IPS-15b (cell line): ENCODE measurements at regions not wholly inside any gene's neighbourhood (a gene's known extent, or its start where the extent isn't known, plus 50 kb on each side); places are given as distances from the start of the nearest gene placed in this dataset.

Source experiments
- H3K27me3 ChIP-seq: one replicate; pipeline ENCODE4 v1.6.1; 2013; ENCODE audit warnings: low read length; ENCODE audit not compliant: control insufficient read depth, insufficient read depth
- H3K36me3 ChIP-seq: one replicate; pipeline ENCODE4 v1.6.1; 2013; ENCODE audit warnings: low read length; ENCODE audit not compliant: control insufficient read depth, insufficient read depth
- H3K4me1 ChIP-seq: one replicate; pipeline ENCODE4 v1.6.1; 2013; ENCODE audit warnings: mild to moderate bottlenecking, low read length; ENCODE audit not compliant: control insufficient read depth, insufficient read depth
- H3K4me3 ChIP-seq: one replicate; pipeline ENCODE4 v1.5.1; 2013; ENCODE audit warnings: low read depth, low read length
- H3K9ac ChIP-seq: one replicate; pipeline ENCODE4 v1.6.1; 2013; ENCODE audit warnings: low read depth, mild to moderate bottlenecking, low read length
- H3K9me3 ChIP-seq: one replicate; pipeline ENCODE4 v1.6.1; 2013; ENCODE audit warnings: mild to moderate bottlenecking, low read length; ENCODE audit not compliant: control insufficient read depth, insufficient read depth

DNA sequence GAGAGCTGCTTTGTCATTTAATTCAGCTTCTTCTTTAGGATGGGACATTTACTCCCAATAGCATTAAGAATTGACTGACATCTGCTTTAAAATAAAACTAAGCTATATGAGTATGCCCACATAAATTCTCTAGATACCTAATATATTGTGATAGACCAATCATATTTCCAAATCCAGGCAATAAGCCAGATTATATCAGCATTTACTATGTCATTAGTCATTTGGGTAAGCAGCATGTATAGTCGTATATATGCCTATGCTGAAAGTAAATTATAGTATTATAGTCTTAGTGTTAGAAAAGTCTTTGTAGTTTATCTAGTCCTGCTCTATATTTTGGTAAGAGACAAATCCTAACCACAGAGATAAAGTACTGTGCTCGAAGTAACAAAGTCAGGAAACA lies 958.1 kb downstream of the KCNJ2 start:
- Histone ChIP-seq H3K9me3 (no peaks in the 10 kb centered on the region), H3K27me3 (no peaks in the 10 kb centered on the region), H3K4me3 (no peak overlapping the region), H3K36me3 (no peaks in the 10 kb centered on the region), H3K9ac (no peak overlapping the region), H3K4me1 (no peaks in the 10 kb centered on the region)

DNA sequence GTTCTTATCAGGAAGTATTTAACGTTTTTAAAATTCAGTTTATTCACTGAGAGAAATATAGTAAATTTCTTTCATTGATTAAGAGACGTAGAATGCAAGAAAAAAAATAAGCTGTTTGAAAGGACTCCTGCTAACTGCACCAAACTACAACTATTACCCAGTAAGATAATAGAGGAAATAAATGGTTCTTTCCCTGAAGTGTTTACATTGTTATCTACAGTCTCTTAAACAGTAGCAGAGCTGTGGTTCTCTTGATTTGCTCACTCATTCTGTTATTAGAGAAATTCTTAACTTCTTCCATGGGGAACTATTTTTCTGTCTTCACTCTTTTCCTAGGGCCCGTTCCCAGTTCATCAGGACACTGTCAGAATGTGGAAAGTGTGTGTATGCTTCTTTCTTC lies 973.0 kb downstream of the KCNJ2 start:
- Histone ChIP-seq H3K27me3 (no peaks in the 10 kb centered on the region), H3K36me3 (no peaks in the 10 kb centered on the region), H3K9ac (no peak overlapping the region), H3K4me3 (no peak overlapping the region), H3K4me1 (no peaks in the 10 kb centered on the region), H3K9me3 (no peaks in the 10 kb centered on the region)

DNA sequence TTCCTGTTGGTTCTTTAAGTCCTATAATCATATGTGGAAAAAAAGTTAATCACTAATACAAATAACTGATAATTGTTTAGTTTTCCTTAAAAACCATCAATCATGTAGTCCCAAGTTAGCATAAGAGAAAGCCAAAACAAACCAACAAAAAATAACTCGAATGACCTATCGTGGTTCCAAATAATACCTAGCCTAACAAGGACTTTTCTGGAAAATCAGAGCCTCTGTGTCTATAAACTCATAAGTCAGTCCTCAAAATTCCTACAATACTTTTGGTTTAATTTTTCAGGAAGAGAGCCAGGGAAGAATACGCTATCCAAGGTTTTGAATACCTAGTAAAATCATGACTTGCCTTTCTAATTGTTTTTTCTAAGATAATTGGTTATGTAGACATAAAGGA lies 975.3 kb upstream of the SOX9 start:
- H3K36me3 ChIP-seq: no peaks in the 10 kb centered on the region
- H3K9me3 ChIP-seq: no peaks in the 10 kb centered on the region
- H3K9ac ChIP-seq: no peak overlapping the region
- H3K27me3 ChIP-seq: no peaks in the 10 kb centered on the region
- no peak overlapping the region for H3K4me3 ChIP-seq
- no peaks in the 10 kb centered on the region for H3K4me1 ChIP-seq

DNA sequence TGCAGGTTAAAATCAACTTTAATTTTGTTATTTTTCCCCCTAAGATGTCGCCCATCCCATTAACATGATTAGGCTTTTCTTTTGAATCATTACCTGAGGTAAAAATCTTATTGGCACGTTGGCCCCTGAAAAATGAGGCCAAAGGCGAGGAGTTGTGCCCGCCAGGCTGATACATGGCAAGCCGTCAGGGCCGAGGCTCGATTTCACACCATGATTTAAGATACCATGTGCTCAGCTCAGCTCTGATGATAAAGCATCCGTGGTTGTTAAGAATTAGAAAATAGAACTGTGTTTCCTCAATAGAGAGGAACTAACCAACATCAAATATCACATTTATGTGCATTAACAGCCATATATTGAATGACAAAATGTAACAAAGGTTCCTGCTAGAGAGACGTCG lies 972.9 kb upstream of the SOX9 start:
- Histone ChIP-seq H3K27me3 (no peaks in the 10 kb centered on the region), H3K36me3 (no peaks in the 10 kb centered on the region), H3K4me1 (no peaks in the 10 kb centered on the region), H3K9ac (no peak overlapping the region), H3K9me3 (no peaks in the 10 kb centered on the region), H3K4me3 (no peak overlapping the region)

DNA sequence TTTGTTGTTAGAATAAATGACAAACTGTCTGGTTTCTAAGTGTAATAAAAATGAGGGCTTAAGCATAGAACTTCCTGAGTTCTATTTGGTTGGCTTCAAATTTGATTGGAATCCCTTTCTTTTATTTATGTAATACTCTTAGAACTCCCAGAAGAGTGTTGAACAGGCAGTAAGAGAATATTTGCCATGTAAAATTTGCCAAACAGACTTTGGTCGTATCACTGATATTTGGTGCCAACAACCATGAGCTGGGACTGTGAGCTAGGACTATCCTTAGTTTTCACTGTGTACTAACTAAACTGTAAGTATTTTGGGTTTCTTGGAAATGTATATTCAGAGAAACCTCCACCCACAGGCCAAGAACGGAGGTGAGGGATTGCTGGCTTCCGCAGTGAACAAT lies 971.2 kb upstream of the SOX9 start:
- no peaks in the 10 kb centered on the region for H3K27me3 ChIP-seq
- no peak overlapping the region for H3K4me3 ChIP-seq

DNA sequence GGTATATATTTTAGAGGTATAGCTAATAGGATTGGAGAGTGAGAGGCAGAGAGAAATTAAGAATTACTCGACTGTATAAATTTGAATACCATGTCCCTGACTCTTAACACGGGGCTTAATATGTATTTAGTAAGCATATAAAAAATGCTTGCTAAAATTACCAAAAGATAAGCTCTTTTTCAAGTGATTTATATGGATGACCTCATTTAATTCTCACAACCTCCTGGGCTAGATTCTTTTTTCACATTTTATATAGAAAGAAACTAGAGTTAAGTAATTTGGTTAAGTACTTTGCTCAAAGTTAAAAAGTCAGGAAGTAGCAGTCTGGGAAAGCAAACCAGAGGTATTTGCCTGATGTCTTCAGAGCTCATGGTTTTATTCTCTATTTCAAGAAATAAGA lies 963.5 kb upstream of the SOX9 start:
- no peaks in the 10 kb centered on the region for H3K27me3 ChIP-seq
- H3K9ac ChIP-seq: no peak overlapping the region
- no peaks in the 10 kb centered on the region for H3K9me3 ChIP-seq
- H3K36me3 ChIP-seq: no peaks in the 10 kb centered on the region
- H3K4me3 ChIP-seq: no peak overlapping the region
- no peaks in the 10 kb centered on the region for H3K4me1 ChIP-seq

More for the DNA sequence above, 971.2 kb upstream of the SOX9 start:
- Histone ChIP-seq H3K9me3 (no peaks in the 10 kb centered on the region), H3K9ac (no peak overlapping the region), H3K4me1 (no peaks in the 10 kb centered on the region), H3K36me3 (no peaks in the 10 kb centered on the region)

DNA sequence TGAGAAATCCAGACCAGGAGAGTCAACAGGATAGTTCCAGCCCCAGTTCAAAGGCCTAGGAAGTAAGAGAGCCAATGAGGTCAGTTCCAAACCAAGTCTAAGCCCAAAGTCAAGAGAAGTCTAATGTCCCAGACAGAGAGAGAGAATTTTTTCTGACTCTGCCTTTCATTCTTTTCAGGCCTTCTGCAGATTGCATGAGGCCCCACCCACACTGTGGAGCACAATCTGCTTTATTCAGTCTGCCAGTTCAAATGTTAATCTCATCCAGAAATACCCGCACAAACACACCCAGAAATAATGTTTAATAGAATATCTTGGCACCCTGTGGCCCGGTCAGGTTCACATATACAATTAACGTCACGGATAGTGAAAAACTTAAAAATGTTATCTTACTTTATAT lies 962.4 kb upstream of the SOX9 start:
- Histone ChIP-seq H3K9ac (no peak overlapping the region), H3K4me1 (no peaks in the 10 kb centered on the region), H3K4me3 (no peak overlapping the region)

DNA sequence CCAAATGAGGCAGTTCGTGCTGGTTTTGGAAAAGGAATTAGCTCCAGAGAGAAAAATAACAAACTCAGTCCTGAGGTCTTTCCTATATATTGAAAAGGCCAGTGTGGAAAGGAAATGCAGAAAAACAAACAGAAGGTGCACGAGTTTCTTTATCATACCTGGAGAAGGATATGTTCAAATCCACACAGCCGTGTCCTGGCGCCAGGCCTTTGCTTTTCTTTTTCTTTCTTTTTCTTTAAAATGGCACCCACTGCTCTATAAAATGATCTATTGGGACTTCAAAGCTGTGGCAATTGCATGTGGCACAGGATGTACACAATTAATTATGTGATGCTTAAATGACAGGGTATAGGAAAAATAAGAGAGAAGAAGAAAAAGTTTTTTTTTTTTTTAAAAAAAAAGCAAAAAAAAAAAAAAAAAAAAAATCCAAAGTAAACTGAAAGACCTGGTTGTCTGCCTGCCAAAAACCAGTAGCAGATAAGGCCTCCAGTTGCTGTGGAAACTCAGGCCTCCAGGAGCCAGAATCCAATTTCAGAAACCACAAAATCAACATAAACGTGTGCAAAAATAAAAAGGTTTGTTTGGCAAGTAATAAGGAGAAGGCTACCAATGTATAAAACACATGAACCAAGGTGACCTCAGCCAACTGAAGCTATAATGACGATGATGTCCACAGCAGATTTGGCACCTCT lies 957.6 kb upstream of the SOX9 start:
- Histone ChIP-seq H3K9ac (no peak overlapping the region), H3K27me3 (no peaks in the 10 kb centered on the region), H3K4me3 (no peak overlapping the region), H3K36me3 (no peaks in the 10 kb centered on the region), H3K9me3 (no peaks in the 10 kb centered on the region), H3K4me1 (no peaks in the 10 kb centered on the region)

More for the DNA sequence above, 962.4 kb upstream of the SOX9 start:
- Histone ChIP-seq H3K36me3 (no peaks in the 10 kb centered on the region), H3K9me3 (no peaks in the 10 kb centered on the region), H3K27me3 (no peaks in the 10 kb centered on the region)

DNA sequence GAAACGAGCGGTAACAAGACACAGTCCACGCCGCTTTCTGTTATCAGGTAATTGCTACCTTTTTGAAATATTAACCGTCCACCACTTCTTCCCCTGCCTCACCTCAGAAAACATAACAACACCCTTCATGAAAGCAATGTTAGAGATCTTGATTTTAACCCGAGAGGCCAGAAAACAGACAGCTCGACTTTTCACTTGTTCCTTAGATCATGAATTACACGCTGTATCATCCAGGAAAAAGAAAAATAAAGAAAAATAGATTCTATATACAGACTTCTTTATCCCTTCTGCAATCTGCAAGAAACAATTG lies 957.1 kb upstream of the SOX9 start:
- H3K9me3 ChIP-seq: no peaks in the 10 kb centered on the region

DNA sequence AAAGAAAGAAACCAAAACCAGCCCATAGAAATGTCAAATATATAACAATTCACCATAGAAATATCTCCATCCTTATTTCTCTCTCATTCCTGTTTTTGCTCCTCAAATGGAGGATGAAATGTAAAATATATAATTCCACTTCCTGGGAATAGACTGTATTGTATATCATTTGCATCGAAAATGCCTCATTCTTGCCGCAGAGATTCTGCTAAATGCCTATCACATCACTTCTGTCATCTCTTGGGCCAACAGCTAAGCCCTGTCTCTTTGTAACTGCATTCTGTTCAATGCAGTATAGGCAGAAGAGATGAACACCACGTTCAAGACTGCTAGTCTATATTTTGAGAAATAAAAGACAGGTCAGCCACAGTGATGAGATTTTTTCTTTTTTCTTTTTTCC lies 956.3 kb upstream of the SOX9 start:
- H3K27me3 ChIP-seq: no peaks in the 10 kb centered on the region
- no peak overlapping the region for H3K4me3 ChIP-seq
- no peaks in the 10 kb centered on the region for H3K36me3 ChIP-seq
- no peaks in the 10 kb centered on the region for H3K9me3 ChIP-seq
- no peaks in the 10 kb centered on the region for H3K4me1 ChIP-seq
- no peak overlapping the region for H3K9ac ChIP-seq

More for the DNA sequence above, 957.1 kb upstream of the SOX9 start:
- H3K27me3 ChIP-seq: no peaks in the 10 kb centered on the region
- H3K36me3 ChIP-seq: no peaks in the 10 kb centered on the region
- no peaks in the 10 kb centered on the region for H3K4me1 ChIP-seq
- no peak overlapping the region for H3K4me3 ChIP-seq
- no peak overlapping the region for H3K9ac ChIP-seq

DNA sequence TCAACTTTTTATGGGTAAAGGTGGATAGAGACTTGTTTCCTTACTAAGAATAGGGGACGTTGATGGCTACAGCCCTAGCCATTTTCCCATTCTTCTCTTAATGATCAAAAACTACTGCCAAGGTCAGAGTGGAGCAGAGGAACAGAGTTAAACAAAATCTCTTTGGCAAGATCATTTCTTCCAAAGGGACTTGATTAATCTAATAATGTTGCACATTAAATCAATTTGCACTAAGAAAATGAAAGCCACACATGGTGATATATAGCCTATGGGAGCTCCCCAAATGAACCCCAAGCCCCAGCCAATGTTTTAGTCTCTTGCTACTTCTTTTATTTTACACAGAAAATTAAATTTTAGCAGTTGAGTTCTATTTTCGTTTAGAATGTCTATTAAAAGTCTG lies 954.5 kb upstream of the SOX9 start:
- Histone ChIP-seq H3K9ac (no peak overlapping the region), H3K4me3 (no peak overlapping the region), H3K4me1 (no peaks in the 10 kb centered on the region), H3K27me3 (no peaks in the 10 kb centered on the region), H3K9me3 (no peaks in the 10 kb centered on the region), H3K36me3 (no peaks in the 10 kb centered on the region)

DNA sequence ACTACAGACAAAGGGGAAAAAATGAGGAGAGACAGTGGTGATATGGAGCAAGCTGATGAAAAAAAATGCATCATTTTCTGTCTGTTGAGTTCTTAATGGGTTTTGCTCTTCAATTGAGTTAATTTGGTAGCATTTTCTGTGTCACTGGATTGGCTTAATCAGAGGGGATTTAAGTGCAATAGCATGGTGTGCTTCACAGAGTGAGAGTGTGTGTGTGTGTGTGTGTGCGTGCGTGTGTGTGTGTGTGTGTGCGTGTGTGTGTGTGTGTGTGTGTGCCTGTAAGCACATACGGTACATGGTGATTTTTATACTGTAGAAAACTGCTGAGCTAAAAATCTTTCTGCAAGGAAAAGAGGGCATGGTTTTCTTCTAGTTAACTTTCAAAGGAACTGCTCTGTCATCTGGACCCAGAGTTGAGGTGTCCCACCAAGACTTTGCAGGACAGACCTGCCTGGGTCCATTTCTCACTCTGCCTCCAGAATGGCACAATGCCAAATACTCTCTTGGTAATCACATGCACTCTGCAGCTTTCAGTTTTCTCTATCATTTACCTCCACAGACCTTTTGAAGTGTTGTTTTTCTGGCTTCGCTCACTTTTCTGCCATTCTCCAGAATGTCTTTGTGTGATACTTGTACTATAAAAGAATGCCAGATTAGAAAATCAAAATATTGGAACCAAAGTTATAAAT lies 952.6 kb upstream of the SOX9 start:
- H3K4me3 ChIP-seq: no peak overlapping the region
- H3K9me3 ChIP-seq: no peaks in the 10 kb centered on the region
- no peaks in the 10 kb centered on the region for H3K4me1 ChIP-seq
- H3K36me3 ChIP-seq: no peaks in the 10 kb centered on the region
- no peak overlapping the region for H3K9ac ChIP-seq
- no peaks in the 10 kb centered on the region for H3K27me3 ChIP-seq
